GM12865 (cell line): ENCODE measurements at regions not wholly inside any gene's neighbourhood (a gene's known extent, or its start where the extent isn't known, plus 50 kb on each side); places are given as distances from the start of the nearest gene placed in this dataset.

Experiments used
- DNase-seq: peaks from one replicate; pipeline ENCODE4 v3.0.0; 2010; ENCODE audit warnings: low read depth
- H3K4me3 ChIP-seq: 2 replicates; pipeline ENCODE4 v1.5.1; 2011; ENCODE audit warnings: mild to moderate bottlenecking, low read depth, low read length, control low read depth
- CTCF ChIP-seq: IDR thresholded peaks from 2 replicates; pipeline ENCODE4 v1.5.1; 2011; ENCODE audit warnings: low read length, control low read depth, low read depth, inconsistent platforms; ENCODE audit not compliant: insufficient read depth; ENCODE audit errors: missing control alignments

GRCh38 chr1:59074598-59074997, 222.3 kb upstream of the FGGY start:
- no peak for DNase-seq
- no peak overlapping the region for H3K4me3 ChIP-seq
- no peak for TF ChIP-seq CTCF

DNA sequence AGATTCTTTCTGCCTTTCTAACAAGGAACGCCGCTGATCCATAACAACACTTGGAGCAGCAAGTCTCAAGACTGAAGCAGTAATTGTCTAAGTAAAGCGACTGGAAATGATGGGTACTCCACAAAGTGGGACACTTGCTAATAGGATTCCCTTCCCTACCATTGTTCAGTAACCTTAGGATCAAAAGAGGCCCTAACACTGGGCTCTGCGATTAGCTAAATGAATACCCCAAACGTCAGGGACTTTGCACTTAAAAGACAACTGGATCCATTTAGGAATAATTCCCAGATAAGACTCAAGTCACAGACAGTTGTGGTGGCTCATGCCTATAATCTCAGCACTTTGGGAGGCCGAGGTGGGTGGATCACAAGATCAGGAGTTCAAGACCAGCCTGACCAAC, 221.9 kb upstream of the FGGY start:
- TF ChIP-seq CTCF: no peak
- DNase-seq: no peak
- H3K4me3 ChIP-seq: no peak overlapping the region

DNA sequence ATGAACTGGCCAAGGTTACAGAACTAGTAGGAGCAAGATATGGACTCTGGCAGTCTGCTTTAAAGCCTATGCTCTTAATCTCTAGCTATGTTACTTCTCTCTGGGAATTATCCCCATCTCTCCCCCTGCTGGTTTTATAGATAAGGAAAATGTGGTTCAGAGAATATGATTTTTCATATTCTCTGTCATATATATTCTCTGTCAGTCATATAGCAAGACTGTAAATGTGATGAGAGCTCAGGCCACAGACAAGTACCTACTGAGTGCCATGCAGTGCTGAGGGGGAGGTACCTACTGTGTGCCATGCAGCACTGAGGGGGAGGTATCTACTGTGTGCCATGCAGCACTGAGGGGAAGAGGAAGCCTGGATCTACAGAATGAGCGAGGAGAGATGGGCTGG, 220.3 kb upstream of the FGGY start:
- H3K4me3 ChIP-seq: no peak overlapping the region
- no peak for DNase-seq
- no peak for TF ChIP-seq CTCF

- DNase-seq: no peak
- TF ChIP-seq CTCF: no peak
- no peak overlapping the region for H3K4me3 ChIP-seq
Measured at GRCh38 chr1:59077466-59078069, 219.3 kb upstream of the FGGY start.

DNA sequence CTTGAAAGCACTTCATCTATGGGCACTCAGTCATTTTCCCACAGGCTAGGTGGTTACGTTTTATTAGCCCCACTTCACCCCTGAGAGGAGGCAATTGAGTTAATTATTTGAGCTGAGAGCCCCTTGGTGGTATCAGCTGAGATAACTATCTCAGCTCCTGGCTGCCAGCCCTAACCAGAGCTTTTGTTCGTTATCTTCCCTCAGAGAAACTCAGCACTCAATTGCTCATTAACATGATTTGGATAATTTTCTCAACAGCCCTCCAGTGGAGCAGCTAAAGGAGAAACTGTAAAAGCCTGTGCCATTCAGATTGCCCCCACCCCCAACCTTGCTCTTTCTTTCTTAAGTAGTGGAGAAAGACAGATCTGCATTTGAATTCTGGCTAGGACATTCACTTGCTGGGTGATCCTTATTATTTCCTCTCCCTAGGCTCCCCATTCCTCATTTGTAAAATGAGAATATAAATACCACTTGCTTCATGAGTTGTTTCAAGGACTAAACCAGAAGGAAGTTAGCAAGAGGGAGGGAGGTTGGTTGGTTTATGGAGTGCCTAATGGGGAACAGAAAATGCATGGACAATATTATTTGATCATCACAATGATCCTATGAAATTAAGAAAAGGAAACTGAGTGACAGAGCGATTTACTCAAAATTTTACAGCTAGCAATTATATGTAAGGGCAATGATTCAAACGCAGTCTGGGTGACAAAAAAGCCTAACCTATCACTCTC, 218.7 kb upstream of the FGGY start:
- TF ChIP-seq CTCF: no peak
- DNase-seq: no peak
- H3K4me3 ChIP-seq: no peak overlapping the region

DNA sequence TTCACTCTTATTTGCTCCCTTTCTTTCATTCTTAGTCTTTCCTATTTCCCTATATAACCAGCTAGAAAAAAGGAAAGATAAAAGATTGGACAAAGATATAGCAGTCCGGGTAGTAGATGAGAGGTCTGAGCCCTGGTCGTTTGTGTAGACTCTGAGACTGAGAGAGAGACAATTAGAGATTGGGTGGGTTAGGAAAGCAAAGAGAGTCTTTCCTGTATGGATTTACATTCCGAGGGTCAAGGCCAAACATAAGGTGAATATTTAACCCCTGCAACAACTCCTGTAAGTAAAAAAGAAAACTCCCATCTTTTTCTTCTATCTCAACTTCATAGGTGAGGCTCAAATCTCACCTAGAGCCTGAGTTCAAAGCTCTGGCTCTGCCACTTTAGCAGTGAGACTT, 218.0 kb upstream of the FGGY start:
- TF ChIP-seq CTCF: no peak
- H3K4me3 ChIP-seq: no peak overlapping the region
- no peak for DNase-seq
